Neural progenitor cell (in vitro differentiated cells): ENCODE measurements at regions not wholly inside any gene's neighbourhood (a gene's known extent, or its start where the extent isn't known, plus 50 kb on each side); places are given as distances from the start of the nearest gene placed in this dataset.

Experiments
- DNase-seq: peaks from one replicate; pipeline ENCODE4 v3.0.0-alpha.2; 2016; ENCODE audit warnings: low spot score
- H2AFZ ChIP-seq: fragments of 200-600 bp; sonication (generic); replicated peaks from 2 replicates; pipeline ENCODE4 v1.6.1; 2016; ENCODE audit warnings: antibody characterized with exemption
- H3F3A ChIP-seq: fragments of 200-600 bp; sonication (generic); 2 replicates; pipeline ENCODE4 v1.6.1; 2016; ENCODE audit warnings: antibody characterized with exemption, low read depth
- H3K27ac ChIP-seq: fragments of 200-600 bp; sonication (generic); 2 replicates; pipeline ENCODE4 v1.5.1; 2016; ENCODE audit warnings: mild to moderate bottlenecking
- H3K27me3 ChIP-seq: fragments of 200-600 bp; sonication (generic); 2 replicates; pipeline ENCODE4 v1.6.1; 2016; ENCODE audit warnings: mild to moderate bottlenecking, moderate library complexity
- H3K36me3 ChIP-seq: fragments of 200-600 bp; sonication (generic); 2 replicates; pipeline ENCODE4 v1.5.1; 2016
- H3K4me1 ChIP-seq: fragments of 200-600 bp; sonication (generic); 2 replicates; pipeline ENCODE4 v1.6.1; 2016; ENCODE audit warnings: mixed run types
- H3K4me2 ChIP-seq: fragments of 200-600 bp; sonication (generic); 2 replicates; pipeline ENCODE4 v1.6.1; 2016
- H3K4me3 ChIP-seq: fragments of 200-600 bp; sonication (generic); 2 replicates; pipeline ENCODE4 v1.5.1; 2016
- H3K79me2 ChIP-seq: fragments of 200-600 bp; sonication (generic); 2 replicates; pipeline ENCODE4 v1.6.1; 2016; ENCODE audit warnings: low read depth
- H3K9ac ChIP-seq: fragments of 200-600 bp; sonication (generic); 2 replicates; pipeline ENCODE4 v1.6.1; 2016
- H3K9me3 ChIP-seq: fragments of 200-600 bp; sonication (generic); 2 replicates; pipeline ENCODE4 v1.5.1; 2016; ENCODE audit warnings: low read depth
- H4K20me1 ChIP-seq: fragments of 200-600 bp; sonication (generic); 2 replicates; pipeline ENCODE4 v1.6.1; 2016; ENCODE audit warnings: low read depth
- H3K27ac Mint-ChIP-seq: 3 replicates; pipeline ENCODE4 v1.8.0; 2021; ENCODE audit warnings: mixed read lengths
- H3K27me3 Mint-ChIP-seq: 2 replicates; pipeline ENCODE4 v1.8.0; 2022; ENCODE audit warnings: low read depth, mild to moderate bottlenecking, inconsistent platforms, moderate library complexity, mixed read lengths; ENCODE audit not compliant: insufficient read depth
- H3K36me3 Mint-ChIP-seq: 3 replicates; pipeline ENCODE4 v1.8.0; 2021; ENCODE audit warnings: mixed read lengths
- H3K4me1 Mint-ChIP-seq: 3 replicates; pipeline ENCODE4 v1.8.0; 2021; ENCODE audit warnings: mixed read lengths
- H3K4me3 Mint-ChIP-seq: 3 replicates; pipeline ENCODE4 v1.8.0; 2021; ENCODE audit warnings: mild to moderate bottlenecking, moderate library complexity, mixed read lengths
- H3K9me3 Mint-ChIP-seq: 3 replicates; pipeline ENCODE4 v1.8.0; 2020; ENCODE audit warnings: mixed read lengths
- CTCF ChIP-seq: fragments of 200-600 bp; sonication (generic); IDR thresholded peaks from 2 replicates; pipeline ENCODE4 v1.5.1; 2017; ENCODE audit warnings: antibody characterized with exemption, mild to moderate bottlenecking
- EZH2 ChIP-seq: fragments of 200-600 bp; sonication (generic); IDR thresholded peaks from 2 replicates; pipeline ENCODE4 v1.6.1; 2017; ENCODE audit warnings: antibody characterized with exemption, mild to moderate bottlenecking, moderate library complexity
- EZH2phosphoT487 ChIP-seq: fragments of 200-600 bp; sonication (generic); IDR thresholded peaks from 2 replicates; pipeline ENCODE4 v1.6.1; 2017; ENCODE audit warnings: antibody characterized with exemption

GRCh38 chr18:2380101-2380500 lies 191.2 kb downstream of the METTL4 start:
- no peaks in the 10 kb centered on the region for H3F3A ChIP-seq
- H3K36me3 ChIP-seq: no peaks in the 10 kb centered on the region
- no peak overlapping the region for H3K9ac ChIP-seq
- Mint-ChIP-seq H3K9me3 (no peaks in the 10 kb centered on the region), H3K36me3 (no peaks in the 10 kb centered on the region), H3K27me3 (peaks cover 2% of the 10 kb centered on the region), H3K4me3 (no peak overlapping the region), H3K27ac (no peak overlapping the region), H3K4me1 (peaks cover 13% of the 10 kb centered on the region)
- H4K20me1 ChIP-seq: no peaks in the 10 kb centered on the region
- no peak for DNase-seq
- H3K27me3 ChIP-seq: no peaks in the 10 kb centered on the region
- no peak overlapping the region for H3K4me3 ChIP-seq
- H3K4me2 ChIP-seq: no peak overlapping the region
- no peaks in the 10 kb centered on the region for H3K79me2 ChIP-seq
- H3K27ac ChIP-seq: no peak overlapping the region
- no peaks in the 10 kb centered on the region for H3K9me3 ChIP-seq
- peaks cover 5% of the 10 kb centered on the region for H3K4me1 ChIP-seq
- H2AFZ ChIP-seq: no peak overlapping the region
- TF ChIP-seq EZH2: no peak
- no peak for TF ChIP-seq EZH2phosphoT487
- TF ChIP-seq CTCF: no peak

DNA sequence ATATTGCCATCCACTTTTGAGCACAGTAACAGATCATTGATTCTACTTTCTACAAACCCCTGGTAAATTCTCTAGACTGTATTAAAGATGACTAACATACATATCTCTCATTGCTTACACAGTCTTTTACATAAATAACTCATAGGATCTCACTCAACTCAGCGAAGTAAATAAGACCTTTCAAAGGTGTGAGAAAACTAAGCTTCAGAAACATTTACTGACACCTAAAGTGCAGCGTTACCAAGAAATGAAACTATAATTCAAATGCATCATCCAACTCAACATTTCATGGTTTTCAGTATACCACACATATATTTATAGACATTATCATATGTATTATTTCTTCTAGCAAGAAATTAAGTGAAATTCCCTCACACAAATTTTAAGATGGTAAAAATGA lies 189.8 kb downstream of the METTL4 start:
- no peak overlapping the region for H3K4me2 ChIP-seq
- H3K4me3 ChIP-seq: no peak overlapping the region
- no peaks in the 10 kb centered on the region for H4K20me1 ChIP-seq
- H3K27ac Mint-ChIP-seq: no peak overlapping the region
- H3K79me2 ChIP-seq: no peaks in the 10 kb centered on the region
- peaks cover 5% of the 10 kb centered on the region for H3K4me1 ChIP-seq
- no peak overlapping the region for H3K9ac ChIP-seq
- no peaks in the 10 kb centered on the region for H3K27me3 ChIP-seq
- no peak for DNase-seq
- TF ChIP-seq CTCF (no peak), EZH2 (no peak), EZH2phosphoT487 (no peak)
- H3K4me1 Mint-ChIP-seq: peaks cover 13% of the 10 kb centered on the region
- no peak overlapping the region for H3K27ac ChIP-seq
- no peaks in the 10 kb centered on the region for H3F3A ChIP-seq
- peaks cover 5% of the 10 kb centered on the region for H3K9me3 Mint-ChIP-seq
- peaks cover 2% of the 10 kb centered on the region for H3K27me3 Mint-ChIP-seq
- peak overlapping the region; percentile 44 for H2AFZ ChIP-seq
- peaks cover under 1% of the 10 kb centered on the region for H3K9me3 ChIP-seq
- H3K36me3 Mint-ChIP-seq: no peaks in the 10 kb centered on the region
- H3K36me3 ChIP-seq: no peaks in the 10 kb centered on the region
- H3K4me3 Mint-ChIP-seq: no peak overlapping the region

DNA sequence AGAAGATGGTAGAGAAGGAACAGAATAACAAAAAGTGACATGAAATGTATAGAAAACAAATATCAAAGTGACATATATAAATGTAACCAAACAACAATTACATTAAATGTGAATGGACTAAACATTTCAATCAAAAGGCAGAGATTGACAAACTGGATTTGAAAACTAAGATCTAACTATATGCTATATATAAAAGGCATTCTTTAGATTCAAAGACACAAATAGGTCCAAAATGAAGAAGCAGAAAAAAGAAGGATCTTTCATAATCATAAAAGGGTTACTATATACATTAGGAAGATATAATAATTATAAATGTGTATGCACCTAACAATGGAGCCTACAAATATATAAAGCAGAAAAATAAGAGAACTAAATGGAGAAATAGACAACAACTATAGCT lies 183.7 kb downstream of the METTL4 start:
- H3K9me3 ChIP-seq: peaks cover 6% of the 10 kb centered on the region
- TF ChIP-seq CTCF: no peak
- no peak for TF ChIP-seq EZH2phosphoT487
- no peak for TF ChIP-seq EZH2
- H3K27me3 Mint-ChIP-seq: peaks cover 2% of the 10 kb centered on the region
- no peaks in the 10 kb centered on the region for H4K20me1 ChIP-seq
- H3K9me3 Mint-ChIP-seq: peaks cover 12% of the 10 kb centered on the region
- no peak overlapping the region for H3K27ac Mint-ChIP-seq
- no peak overlapping the region for H3K9ac ChIP-seq
- H2AFZ ChIP-seq: no peak overlapping the region
- H3F3A ChIP-seq: no peaks in the 10 kb centered on the region
- H3K27me3 ChIP-seq: no peaks in the 10 kb centered on the region
- no peak overlapping the region for H3K4me3 ChIP-seq
- H3K4me1 ChIP-seq: no peaks in the 10 kb centered on the region
- H3K36me3 Mint-ChIP-seq: no peaks in the 10 kb centered on the region
- no peak for DNase-seq
- no peaks in the 10 kb centered on the region for H3K36me3 ChIP-seq
- no peak overlapping the region for H3K27ac ChIP-seq
- H3K79me2 ChIP-seq: no peaks in the 10 kb centered on the region
- no peak overlapping the region for H3K4me2 ChIP-seq
- H3K4me3 Mint-ChIP-seq: no peak overlapping the region
- no peaks in the 10 kb centered on the region for H3K4me1 Mint-ChIP-seq
